Peyer's patch (tissue), 4 donors: ENCODE measurements at regions not wholly inside any gene's neighbourhood (a gene's known extent, or its start where the extent isn't known, plus 50 kb on each side); places are given as distances from the start of the nearest gene placed in this dataset.
"Not testable (repeated sequence)": the region's sequence is repeated elsewhere in the genome, so short reads cannot be mapped to it uniquely, and the experiment has no call there.

Experiments
- DNase-seq, 3 donors: peaks; one replicate each; pipeline ENCODE4 v3.0.0-alpha.2; 2017 to 2019
- H3K27ac ChIP-seq, 4 donors: fragments of 200-600 bp; sonication (generic); one replicate each; pipeline ENCODE4 v1.5.1; 2016 to 2019
- H3K27me3 ChIP-seq, 2 donors: fragments of 200-600 bp; sonication (generic); one replicate each; pipeline ENCODE4 v1.5.1; 2019
- H3K36me3 ChIP-seq, 3 donors: fragments of 200-600 bp; sonication (generic); one replicate each; pipeline ENCODE4 v1.5.1; 2016 to 2019
- H3K4me1 ChIP-seq, 4 donors: fragments of 200-600 bp; sonication (generic); one replicate each; pipeline ENCODE4 v1.5.1; 2016 to 2019
- H3K4me3 ChIP-seq, 4 donors: fragments of 200-600 bp; sonication (generic); 1 replicate in 3 of 4; 2 replicates in 1 of 4; pipeline ENCODE4 v1.5.1; 2016 to 2019; ENCODE audit warnings: mild to moderate bottlenecking in 1 of 4
- H3K9me3 ChIP-seq, 4 donors: fragments of 200-600 bp; sonication (generic); one replicate each; pipeline ENCODE4 v1.5.1; 2016 to 2019; ENCODE audit warnings: mild to moderate bottlenecking in 1 of 4
- CTCF ChIP-seq, 6 experiments: fragments of 450-650 bp in 4 of 6; fragments of 200-600 bp in 2 of 6; sonication (generic) in 1 of 6; IDR thresholded peaks; one replicate each; pipeline ENCODE4 v1.5.1; 2017 to 2019; ENCODE audit warnings: antibody characterized with exemption in 6 of 6, mild to moderate bottlenecking in 3 of 6, moderate library complexity in 1 of 6
- POLR2A ChIP-seq, 2 donors: fragments of 450-650 bp; IDR thresholded peaks; one replicate each; pipeline ENCODE4 v1.5.1; 2017; ENCODE audit warnings: antibody characterized with exemption in 2 of 2, mild to moderate bottlenecking in 2 of 2, moderate library complexity in 2 of 2

GRCh38 chr5:74534397-74535129 lies 106.0 kb downstream of the ENC1 start:
- Histone ChIP-seq H3K4me3 (no peak overlapping the region), H3K36me3 (no peaks in the 10 kb centered on the region), H3K4me1 (peaks cover 0 to 6% (median 0%) of the 10 kb centered on the region in 4 donors), H3K9me3 (peaks cover 0 to 17% (median 0%) of the 10 kb centered on the region in 4 donors), H3K27ac (no peak overlapping the region), H3K27me3 (no peaks in the 10 kb centered on the region)
- TF ChIP-seq POLR2A (IDR thresholded peaks at IDR 0.05): no peak
- TF ChIP-seq CTCF (IDR thresholded peaks at IDR 0.05): no peak
- DNase-seq: no peak

GRCh38 chr5:74530326-74531050 lies 110.0 kb downstream of the ENC1 start:
- Histone ChIP-seq H3K27me3 (no peaks in the 10 kb centered on the region), H3K27ac (no peak overlapping the region), H3K4me3 (no peak overlapping the region), H3K9me3 (peaks cover 0 to 17% (median 0%) of the 10 kb centered on the region in 4 donors), H3K4me1 (no peaks in the 10 kb centered on the region), H3K36me3 (no peaks in the 10 kb centered on the region)
- no peak for DNase-seq
- TF ChIP-seq POLR2A (IDR thresholded peaks at IDR 0.05) (no peak), CTCF (IDR thresholded peaks at IDR 0.05) (no peak)

- Histone ChIP-seq H3K4me1 (no peaks in the 10 kb centered on the region), H3K27me3 (no peaks in the 10 kb centered on the region), H3K9me3 (peaks cover 0 to 15% (median 1%) of the 10 kb centered on the region in 4 donors), H3K36me3 (no peaks in the 10 kb centered on the region), H3K27ac (no peak overlapping the region), H3K4me3 (no peak overlapping the region)
- TF ChIP-seq CTCF (IDR thresholded peaks at IDR 0.05) (no peak), POLR2A (IDR thresholded peaks at IDR 0.05) (no peak)
- DNase-seq: no peak
These were observed 111.4 kb downstream of the ENC1 start for GRCh38 chr5:74529101-74529500.

- H3K4me1 ChIP-seq: no peaks in the 10 kb centered on the region
- TF ChIP-seq CTCF (IDR thresholded peaks at IDR 0.05) (no peak), POLR2A (IDR thresholded peaks at IDR 0.05) (no peak)
- H3K9me3 ChIP-seq: peaks cover 0 to 8% (median 4%) of the 10 kb centered on the region in 4 donors
- no peaks in the 10 kb centered on the region for H3K36me3 ChIP-seq
- H3K27me3 ChIP-seq: no peaks in the 10 kb centered on the region
- no peak for DNase-seq
- no peak overlapping the region for H3K27ac ChIP-seq
- H3K4me3 ChIP-seq: no peak overlapping the region
These were observed 114.4 kb downstream of the ENC1 start for GRCh38 chr5:74526111-74526510.

DNA sequence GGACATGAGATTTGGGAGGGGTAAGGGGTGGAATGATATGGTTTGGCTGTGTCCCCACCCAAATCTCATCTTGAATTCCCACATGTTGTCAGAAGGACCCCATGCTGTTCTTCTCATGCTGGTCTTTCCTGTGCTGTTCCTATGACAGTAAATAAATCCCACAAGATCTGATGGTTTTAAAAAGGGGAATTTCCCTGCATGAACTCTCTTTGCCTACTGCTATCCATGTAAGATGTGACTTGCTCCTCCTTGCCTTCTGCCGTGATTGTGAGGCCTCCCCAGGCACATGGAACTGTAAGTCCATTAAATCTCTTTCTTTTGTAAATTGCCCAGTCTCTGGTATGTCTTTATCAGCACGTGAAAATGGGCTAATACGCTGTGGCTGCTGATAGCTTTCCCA lies 115.8 kb downstream of the ENC1 start:
- not testable (repeated sequence) for H3K36me3 ChIP-seq, H3K4me3 ChIP-seq, H3K27ac ChIP-seq, H3K4me1 ChIP-seq, H3K9me3 ChIP-seq, H3K27me3 ChIP-seq, DNase-seq

- H3K27ac ChIP-seq, H3K4me1 ChIP-seq, H3K27me3 ChIP-seq, DNase-seq, H3K36me3 ChIP-seq, H3K4me3 ChIP-seq, H3K9me3 ChIP-seq: not testable (repeated sequence)
These were observed 116.8 kb downstream of the ENC1 start for GRCh38 chr5:74523698-74524097.

GRCh38 chr5:74522838-74523237 lies 117.7 kb downstream of the ENC1 start:
- H3K27me3 ChIP-seq, H3K27ac ChIP-seq, H3K9me3 ChIP-seq, H3K4me1 ChIP-seq, H3K4me3 ChIP-seq, H3K36me3 ChIP-seq, DNase-seq: not testable (repeated sequence)
